Neural cell (in vitro differentiated cells): ENCODE measurements at regions not wholly inside any gene's neighbourhood (a gene's known extent, or its start where the extent isn't known, plus 50 kb on each side); places are given as distances from the start of the nearest gene placed in this dataset.

ENCODE experiments used
- H2AFZ ChIP-seq: fragments of 200-600, 300-800 bp; sonication (generic), shearing (Covaris generic); 2 replicates; pipeline ENCODE4 v1.6.0; 2014; ENCODE audit warnings: low read depth, mild to moderate bottlenecking, antibody characterized with exemption, low read length, moderate library complexity
- H3F3A ChIP-seq: fragments of 200-600 bp; shearing (Covaris generic); 2 replicates; pipeline ENCODE4 v1.6.1; 2016; ENCODE audit warnings: mild to moderate bottlenecking, moderate library complexity, mixed read lengths, antibody characterized with exemption, low read length; ENCODE audit not compliant: insufficient read depth, poor library complexity, severe bottlenecking
- H3K27ac ChIP-seq: fragments of 200-600, 300-800 bp; sonication (generic), shearing (Covaris generic); 2 replicates; pipeline ENCODE4 v1.5.1; 2014; ENCODE audit warnings: mild to moderate bottlenecking, low read length, moderate library complexity
- H3K27me3 ChIP-seq: fragments of 300-800, 200-600 bp; sonication (generic), shearing (Covaris generic); 2 replicates; pipeline ENCODE4 v1.6.0; 2014; ENCODE audit warnings: mild to moderate bottlenecking, low read depth, low read length, moderate library complexity; ENCODE audit not compliant: insufficient read depth
- H3K36me3 ChIP-seq: fragments of 300-800, 200-600 bp; sonication (generic), shearing (Covaris generic); 2 replicates; pipeline ENCODE4 v1.5.1; 2014; ENCODE audit warnings: mild to moderate bottlenecking, antibody characterized with exemption, low read length, moderate library complexity; ENCODE audit not compliant: insufficient read depth
- H3K4me2 ChIP-seq: fragments of 300-800, 200-600 bp; sonication (generic), shearing (Covaris generic); 2 replicates; pipeline ENCODE4 v1.6.0; 2014; ENCODE audit warnings: mild to moderate bottlenecking, low read length
- H3K4me3 ChIP-seq: fragments of 300-800, 200-600 bp; sonication (generic), shearing (Covaris generic); 2 replicates; pipeline ENCODE4 v1.5.1; 2014; ENCODE audit warnings: mild to moderate bottlenecking, low read length, moderate library complexity
- H3K79me2 ChIP-seq: fragments of 200-600 bp; shearing (Covaris generic); replicated peaks from 2 replicates; pipeline ENCODE4 v1.6.0; 2014; ENCODE audit warnings: mild to moderate bottlenecking, low read length, moderate library complexity; ENCODE audit not compliant: insufficient read depth
- H3K9ac ChIP-seq: fragments of 300-800, 200-600 bp; sonication (generic), shearing (Covaris generic); 2 replicates; pipeline ENCODE4 v1.6.1; 2016; ENCODE audit warnings: mild to moderate bottlenecking, low read length, mixed read lengths
- H3K9me2 ChIP-seq: fragments of 200-600 bp; shearing (Covaris generic); 2 replicates; pipeline ENCODE4 v1.6.1; 2016; ENCODE audit warnings: mild to moderate bottlenecking, low read length, mixed read lengths; ENCODE audit not compliant: insufficient read depth
- H3K9me3 ChIP-seq: fragments of 200-600, 300-800 bp; sonication (generic), shearing (Covaris generic); 2 replicates; pipeline ENCODE4 v1.6.1; 2016; ENCODE audit warnings: mild to moderate bottlenecking, mixed run types, low read length, moderate library complexity, mixed read lengths
- H4K20me1 ChIP-seq: fragments of 200-600 bp; shearing (Covaris generic); 2 replicates; pipeline ENCODE4 v1.6.1; 2016; ENCODE audit warnings: mild to moderate bottlenecking, mixed run types; ENCODE audit not compliant: insufficient read depth
- CTCF ChIP-seq: fragments of 450-650 bp; IDR thresholded peaks from 2 replicates; pipeline ENCODE4 v1.5.1; 2014; ENCODE audit warnings: antibody characterized with exemption, mild to moderate bottlenecking, moderate library complexity; ENCODE audit not compliant: poor library complexity, severe bottlenecking
- EP300 ChIP-seq: fragments of 450-650 bp; conservative IDR thresholded peaks from 2 replicates; pipeline ENCODE4 v1.6.1; 2014; ENCODE audit warnings: antibody characterized with exemption, mild to moderate bottlenecking, moderate library complexity; ENCODE audit not compliant: poor library complexity, severe bottlenecking
- EZH2 ChIP-seq: fragments of 200-600, 300-800 bp; shearing (Covaris generic), sonication (generic); IDR thresholded peaks from 2 replicates; pipeline ENCODE4 v1.6.1; 2014; ENCODE audit warnings: antibody characterized with exemption, low read length, borderline replicate concordance, mild to moderate bottlenecking; ENCODE audit not compliant: insufficient read depth, poor library complexity, severe bottlenecking
- MXI1 ChIP-seq: fragments of 450-650 bp; conservative IDR thresholded peaks from 2 replicates; pipeline ENCODE4 v1.6.1; 2014; ENCODE audit warnings: antibody characterized with exemption, mild to moderate bottlenecking; ENCODE audit not compliant: poor library complexity, severe bottlenecking
- POLR2AphosphoS5 ChIP-seq: IDR thresholded peaks from 2 replicates; pipeline ENCODE4 v1.6.1; 2012
- RAD21 ChIP-seq: fragments of 450-650 bp; conservative IDR thresholded peaks from 2 replicates; pipeline ENCODE4 v1.6.1; 2014; ENCODE audit warnings: antibody characterized with exemption, mild to moderate bottlenecking, moderate library complexity
- REST ChIP-seq: IDR thresholded peaks from 2 replicates; pipeline ENCODE4 v1.6.1; 2012; ENCODE audit warnings: borderline replicate concordance
- SMC3 ChIP-seq: fragments of 450-650 bp; conservative IDR thresholded peaks from 2 replicates; pipeline ENCODE4 v1.6.1; 2014; ENCODE audit warnings: antibody characterized with exemption, mild to moderate bottlenecking, moderate library complexity; ENCODE audit not compliant: poor library complexity
- TAF1 ChIP-seq: IDR thresholded peaks from 2 replicates; pipeline ENCODE4 v1.6.1; 2012; ENCODE audit warnings: low read depth

GRCh38 chr9:115717298-115717697 is 436.3 kb upstream of the PAPPA start:
- Histone ChIP-seq H2AFZ (no peak overlapping the region), H3K4me3 (no peak overlapping the region), H3K27ac (peak overlapping the region; percentile 7), H3K9me2 (no peaks in the 10 kb centered on the region), H3F3A (no peaks in the 10 kb centered on the region), H3K9ac (no peak overlapping the region), H3K36me3 (no peaks in the 10 kb centered on the region), H3K9me3 (no peaks in the 10 kb centered on the region), H4K20me1 (no peaks in the 10 kb centered on the region), H3K4me2 (no peak overlapping the region), H3K27me3 (no peaks in the 10 kb centered on the region), H3K79me2 (no peaks in the 10 kb centered on the region)
- no peak for TF ChIP-seq TAF1
- no peak for TF ChIP-seq EZH2
- no peak for TF ChIP-seq EP300
- no peak for TF ChIP-seq POLR2AphosphoS5
- no peak for TF ChIP-seq REST
- TF ChIP-seq SMC3, result no peak
- no peak for TF ChIP-seq MXI1

- H4K20me1 ChIP-seq, result no peaks in the 10 kb centered on the region
- H3K27me3 ChIP-seq, result no peaks in the 10 kb centered on the region
- no peaks in the 10 kb centered on the region for H3K79me2 ChIP-seq
- H3K9ac ChIP-seq, result no peak overlapping the region
- H3K27ac ChIP-seq, result peak overlapping the region; percentile 7
- no peaks in the 10 kb centered on the region for H3K36me3 ChIP-seq
- no peaks in the 10 kb centered on the region for H3F3A ChIP-seq
- H3K9me3 ChIP-seq, result no peaks in the 10 kb centered on the region
- peak; percentile 93 for TF ChIP-seq EP300
- TF ChIP-seq POLR2AphosphoS5, result peak; percentile 74
- peak; percentile 38 for TF ChIP-seq MXI1
- TF ChIP-seq TAF1, result no peak
- peak; percentile 10 for TF ChIP-seq RAD21
- TF ChIP-seq REST, result peak; percentile 98
- no peak for TF ChIP-seq EZH2
- peak; percentile 25 for TF ChIP-seq CTCF
- TF ChIP-seq SMC3, result no peak
- H3K9me2 ChIP-seq, result no peaks in the 10 kb centered on the region
- no peak overlapping the region for H3K4me2 ChIP-seq
- H2AFZ ChIP-seq, result no peak overlapping the region
- no peak overlapping the region for H3K4me3 ChIP-seq
Observed at GRCh38 chr9:115717711-115718173, 435.8 kb upstream of the PAPPA start.
